ENCODE measurements at regions not wholly inside any gene's neighbourhood (a gene's known extent, or its start where the extent isn't known, plus 50 kb on each side); places are given as distances from the start of the nearest gene placed in this dataset.

DNA sequence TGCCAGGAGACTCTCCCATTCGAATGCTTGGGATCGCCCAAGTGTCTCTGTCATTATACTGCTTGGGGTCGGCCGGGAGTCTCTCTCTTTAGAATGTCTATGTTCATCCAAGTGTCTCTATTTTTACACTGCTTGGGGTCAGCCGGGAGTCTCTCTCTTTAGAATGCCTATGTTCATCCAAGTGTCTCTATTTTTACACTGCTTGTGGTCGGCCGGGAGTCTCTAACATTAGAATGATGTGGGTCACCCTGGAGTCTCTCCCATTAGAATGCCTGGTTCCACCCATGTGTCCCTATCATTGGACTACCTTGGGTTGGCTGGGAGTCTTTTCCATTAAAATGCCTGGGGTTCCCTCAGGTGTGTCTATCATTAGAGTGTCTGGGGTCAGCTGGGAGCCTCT lies 2230.4 kb downstream of the TP53TG3F start:
- TF ChIP-seq YY1 (IDR thresholded peaks at IDR 0.05; ENCODE audit: insufficient read depth, insufficient read length) (no peak), SUZ12 (IDR thresholded peaks at IDR 0.05; ENCODE audit: extremely low read depth, insufficient read depth, insufficient read length) (no peak), ZNF274 (IDR thresholded peaks at IDR 0.05; ENCODE audit: low read depth, low read length) (no peak)
- Histone ChIP-seq H3K9ac (ENCODE audit: insufficient read length, low read depth) (no peak overlapping the region), H3K4me1 (ENCODE audit: insufficient read depth, insufficient read length) (no peaks in the 10 kb centered on the region), H3K4me3 (ENCODE audit: insufficient read length, low read depth) (no peak overlapping the region), H3K27me3 (ENCODE audit: insufficient read depth, insufficient read length) (no peaks in the 10 kb centered on the region), H3K9me3 (ENCODE audit: insufficient read depth, low read length) (no peaks in the 10 kb centered on the region; the same call in 1 of the 2 replicates), H3K36me3 (ENCODE audit: insufficient read depth, insufficient read length, low read length) (no peaks in the 10 kb centered on the region)
- no peak for DNase-seq (ENCODE audit: low read depth, low spot score)

DNA sequence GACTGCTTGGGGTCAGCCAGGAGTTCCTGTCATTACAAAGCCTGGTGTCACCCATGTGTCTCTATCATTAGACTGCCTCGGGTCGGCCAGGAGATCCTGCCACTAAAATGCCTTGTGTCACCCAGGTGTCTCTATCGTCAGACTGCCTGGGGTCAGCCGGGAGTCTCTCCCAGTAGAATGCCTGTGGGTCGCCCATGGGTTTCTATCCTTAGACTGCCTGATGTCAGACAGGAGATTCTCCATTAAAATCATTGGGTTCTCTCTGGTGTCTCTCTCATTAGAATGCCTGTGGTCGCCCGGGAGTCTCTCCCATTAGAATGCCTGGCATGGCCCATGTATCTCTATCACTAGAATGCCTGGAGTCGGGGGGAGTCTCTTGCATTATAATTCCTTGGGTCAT lies 2231.0 kb downstream of the TP53TG3F start:
- H3K36me3 ChIP-seq (ENCODE audit: insufficient read depth, insufficient read length, low read length), result no peaks in the 10 kb centered on the region
- no peak overlapping the region for H3K4me3 ChIP-seq (ENCODE audit: insufficient read length, low read depth)
- H3K4me1 ChIP-seq (ENCODE audit: insufficient read depth, insufficient read length), result no peaks in the 10 kb centered on the region
- H3K27me3 ChIP-seq (ENCODE audit: insufficient read depth, insufficient read length), result no peaks in the 10 kb centered on the region
- no peak overlapping the region for H3K9ac ChIP-seq (ENCODE audit: insufficient read length, low read depth)
- no peak for TF ChIP-seq SUZ12 (IDR thresholded peaks at IDR 0.05; ENCODE audit: extremely low read depth, insufficient read depth, insufficient read length)
- no peak for TF ChIP-seq ZNF274 (IDR thresholded peaks at IDR 0.05; ENCODE audit: low read depth, low read length)
- no peak for TF ChIP-seq YY1 (IDR thresholded peaks at IDR 0.05; ENCODE audit: insufficient read depth, insufficient read length)
- no peak for DNase-seq (ENCODE audit: low read depth, low spot score)
- no peaks in the 10 kb centered on the region; the same call in 1 of the 2 replicates for H3K9me3 ChIP-seq (ENCODE audit: insufficient read depth, low read length)

DNA sequence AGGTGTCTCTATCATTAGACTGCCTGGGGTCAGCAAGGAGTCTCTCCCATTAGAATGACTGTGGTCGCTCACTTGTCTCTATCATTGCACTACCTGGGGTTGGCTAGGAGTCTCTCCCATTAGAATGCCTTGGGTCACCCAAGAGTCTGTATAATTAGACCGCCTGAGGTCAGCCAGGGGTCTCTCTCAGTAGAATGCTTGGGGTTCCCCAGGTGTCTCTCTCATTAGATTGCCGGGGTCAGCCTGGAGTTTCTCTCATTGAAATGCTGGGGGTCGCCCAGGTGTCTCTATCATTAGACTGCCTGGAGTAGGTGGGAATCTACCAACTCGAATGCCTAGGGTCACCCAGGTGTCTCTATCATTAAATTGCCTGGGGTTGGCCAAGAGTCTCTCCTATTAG lies 2231.6 kb downstream of the TP53TG3F start:
- no peak for DNase-seq (ENCODE audit: low read depth, low spot score)
- Histone ChIP-seq H3K9ac (ENCODE audit: insufficient read length, low read depth) (no peak overlapping the region), H3K27me3 (ENCODE audit: insufficient read depth, insufficient read length) (no peaks in the 10 kb centered on the region), H3K9me3 (ENCODE audit: insufficient read depth, low read length) (no peaks in the 10 kb centered on the region), H3K4me3 (ENCODE audit: insufficient read length, low read depth) (no peak overlapping the region), H3K36me3 (ENCODE audit: insufficient read depth, insufficient read length, low read length) (no peaks in the 10 kb centered on the region), H3K4me1 (ENCODE audit: insufficient read depth, insufficient read length) (no peaks in the 10 kb centered on the region)
- no peak for TF ChIP-seq SUZ12 (IDR thresholded peaks at IDR 0.05; ENCODE audit: extremely low read depth, insufficient read depth, insufficient read length)
- no peak for TF ChIP-seq YY1 (IDR thresholded peaks at IDR 0.05; ENCODE audit: insufficient read depth, insufficient read length)

DNA sequence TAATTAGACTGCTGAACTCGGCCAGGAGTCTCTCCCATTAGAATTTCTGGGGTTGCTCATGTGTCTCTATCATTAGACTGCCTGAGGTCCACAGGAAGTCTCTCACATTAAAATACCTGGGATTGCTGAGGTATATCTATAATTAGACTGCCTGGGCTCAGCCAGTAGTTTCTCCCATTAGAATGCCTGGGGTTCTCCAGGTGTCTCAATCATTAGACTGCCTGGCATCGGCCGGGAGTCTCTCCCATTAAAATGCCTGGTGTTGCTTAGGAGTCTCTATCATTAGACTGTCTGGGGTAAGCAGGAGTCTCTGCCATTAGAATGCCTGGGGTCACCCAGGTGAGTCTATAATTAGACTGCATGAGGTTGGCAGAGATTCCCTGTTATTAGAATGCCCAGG lies 2233.4 kb downstream of the TP53TG3F start:
- Histone ChIP-seq H3K4me3 (ENCODE audit: insufficient read length, low read depth) (no peak overlapping the region), H3K9me3 (ENCODE audit: insufficient read depth, low read length) (no peaks in the 10 kb centered on the region), H3K9ac (ENCODE audit: insufficient read length, low read depth) (no peak overlapping the region), H3K4me1 (ENCODE audit: insufficient read depth, insufficient read length) (no peaks in the 10 kb centered on the region), H3K36me3 (ENCODE audit: insufficient read depth, insufficient read length, low read length) (no peaks in the 10 kb centered on the region), H3K27me3 (ENCODE audit: insufficient read depth, insufficient read length) (no peaks in the 10 kb centered on the region)
- DNase-seq (ENCODE audit: low read depth, low spot score), result no peak
- TF ChIP-seq SUZ12 (IDR thresholded peaks at IDR 0.05; ENCODE audit: extremely low read depth, insufficient read depth, insufficient read length) (no peak), ZNF274 (IDR thresholded peaks at IDR 0.05; ENCODE audit: low read depth, low read length) (no peak), YY1 (IDR thresholded peaks at IDR 0.05; ENCODE audit: insufficient read depth, insufficient read length) (no peak)

DNA sequence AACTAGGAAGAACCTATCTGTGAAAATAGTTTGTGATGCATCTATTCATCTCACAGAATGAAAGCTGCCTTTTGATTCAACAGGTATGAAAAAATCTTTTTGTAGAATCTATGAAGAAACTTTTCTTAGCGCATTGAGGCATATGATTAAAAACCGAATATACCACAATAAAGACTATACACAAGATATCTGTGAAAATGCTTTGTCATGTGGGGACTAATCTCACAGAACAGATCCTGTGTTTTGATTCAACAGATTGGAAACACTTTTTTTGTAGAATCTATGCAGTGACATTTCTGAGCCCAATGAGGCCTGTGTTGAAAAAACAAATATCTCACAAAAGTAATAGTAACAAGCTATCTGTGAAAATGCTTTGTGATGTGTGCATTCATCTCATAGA lies 2247.5 kb downstream of the TP53TG3F start:
- no peak for DNase-seq (ENCODE audit: low read depth, low spot score)
- no peaks in the 10 kb centered on the region for H3K36me3 ChIP-seq (ENCODE audit: insufficient read depth, insufficient read length, low read length)
- H3K4me3 ChIP-seq (ENCODE audit: insufficient read length, low read depth), result no peak overlapping the region
- TF ChIP-seq ZNF274 (IDR thresholded peaks at IDR 0.05; ENCODE audit: low read depth, low read length), result no peak
- TF ChIP-seq YY1 (IDR thresholded peaks at IDR 0.05; ENCODE audit: insufficient read depth, insufficient read length), result no peak
- no peak for TF ChIP-seq SUZ12 (IDR thresholded peaks at IDR 0.05; ENCODE audit: extremely low read depth, insufficient read depth, insufficient read length)
- no peaks in the 10 kb centered on the region for H3K4me1 ChIP-seq (ENCODE audit: insufficient read depth, insufficient read length)
- peaks cover 10% of the 10 kb centered on the region; the same call in 1 of the 2 replicates for H3K9me3 ChIP-seq (ENCODE audit: insufficient read depth, low read length)
- H3K27me3 ChIP-seq (ENCODE audit: insufficient read depth, insufficient read length), result no peaks in the 10 kb centered on the region
- no peak overlapping the region for H3K9ac ChIP-seq (ENCODE audit: insufficient read length, low read depth)

DNA sequence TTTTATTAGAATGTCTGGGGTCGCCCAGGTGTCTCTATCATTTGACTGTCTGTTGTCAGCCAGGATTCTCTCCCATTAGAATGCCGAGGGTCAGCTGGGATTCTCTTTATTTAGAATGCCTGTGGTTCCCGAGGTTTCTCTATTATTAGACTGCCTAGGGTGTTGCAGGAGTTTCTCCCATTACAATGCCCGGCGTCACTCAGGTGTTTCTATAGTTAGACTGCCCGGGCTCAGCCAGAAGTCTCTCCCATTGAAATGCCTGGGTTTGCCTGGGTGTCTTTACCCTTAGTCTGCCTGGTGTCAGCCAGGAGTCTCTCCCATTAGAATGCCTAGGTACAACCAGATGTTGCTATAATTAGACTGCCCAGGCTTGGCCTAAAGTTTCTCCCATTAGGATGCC lies 2252.0 kb downstream of the TP53TG3F start:
- no peak for DNase-seq (ENCODE audit: low read depth, low spot score)
- peaks cover 45% of the 10 kb centered on the region for H3K9me3 ChIP-seq (ENCODE audit: insufficient read depth, low read length)
- no peak overlapping the region for H3K4me3 ChIP-seq (ENCODE audit: insufficient read length, low read depth)
- no peaks in the 10 kb centered on the region for H3K27me3 ChIP-seq (ENCODE audit: insufficient read depth, insufficient read length)
- no peak overlapping the region for H3K9ac ChIP-seq (ENCODE audit: insufficient read length, low read depth)
- no peaks in the 10 kb centered on the region for H3K36me3 ChIP-seq (ENCODE audit: insufficient read depth, insufficient read length, low read length)
- TF ChIP-seq YY1 (IDR thresholded peaks at IDR 0.05; ENCODE audit: insufficient read depth, insufficient read length), result no peak
- no peak for TF ChIP-seq SUZ12 (IDR thresholded peaks at IDR 0.05; ENCODE audit: extremely low read depth, insufficient read depth, insufficient read length)
- no peak for TF ChIP-seq ZNF274 (IDR thresholded peaks at IDR 0.05; ENCODE audit: low read depth, low read length)
- H3K4me1 ChIP-seq (ENCODE audit: insufficient read depth, insufficient read length), result no peaks in the 10 kb centered on the region

DNA sequence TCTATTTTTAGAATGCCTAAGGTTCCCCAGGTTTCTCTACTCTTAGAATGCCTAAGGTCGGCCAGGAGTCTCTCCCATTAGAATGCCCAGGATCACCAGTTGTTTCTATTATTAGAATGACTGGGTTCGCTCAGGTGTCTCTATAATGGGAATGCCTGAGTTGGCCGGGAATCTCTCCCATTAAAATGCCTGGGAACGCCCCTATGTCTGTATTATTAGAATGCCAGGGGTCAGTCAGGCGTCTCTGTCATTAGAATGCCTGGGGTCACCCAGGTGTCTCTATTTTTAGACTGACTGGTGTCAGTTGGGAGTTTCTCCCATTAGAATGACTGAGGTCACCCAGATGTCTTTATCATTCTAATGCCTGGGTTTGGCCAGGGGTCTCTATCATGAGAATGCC lies 2252.5 kb downstream of the TP53TG3F start:
- TF ChIP-seq YY1 (IDR thresholded peaks at IDR 0.05; ENCODE audit: insufficient read depth, insufficient read length) (no peak), ZNF274 (IDR thresholded peaks at IDR 0.05; ENCODE audit: low read depth, low read length) (no peak), SUZ12 (IDR thresholded peaks at IDR 0.05; ENCODE audit: extremely low read depth, insufficient read depth, insufficient read length) (no peak)
- H3K4me1 ChIP-seq (ENCODE audit: insufficient read depth, insufficient read length), result no peaks in the 10 kb centered on the region
- DNase-seq (ENCODE audit: low read depth, low spot score), result no peak
- no peaks in the 10 kb centered on the region for H3K27me3 ChIP-seq (ENCODE audit: insufficient read depth, insufficient read length)
- no peaks in the 10 kb centered on the region for H3K36me3 ChIP-seq (ENCODE audit: insufficient read depth, insufficient read length, low read length)
- H3K9ac ChIP-seq (ENCODE audit: insufficient read length, low read depth), result no peak overlapping the region
- H3K9me3 ChIP-seq (ENCODE audit: insufficient read depth, low read length), result peaks cover 45% of the 10 kb centered on the region
- no peak overlapping the region for H3K4me3 ChIP-seq (ENCODE audit: insufficient read length, low read depth)

All from NT2/D1 (cell line).